GM21423 (cell line): ENCODE measurements at regions not wholly inside any gene's neighbourhood (a gene's known extent, or its start where the extent isn't known, plus 50 kb on each side); places are given as distances from the start of the nearest gene placed in this dataset.
"Not testable (repeated sequence)": the region's sequence is repeated elsewhere in the genome, so short reads cannot be mapped to it uniquely, and the experiment has no call there.

Experiments used
- ATAC-seq: cut with Tn5 transposase; IDR thresholded peaks from one replicate; pipeline ENCODE4 v1.9.1; 2021; ENCODE audit warnings: mild to moderate bottlenecking, moderate library complexity; ENCODE audit not compliant: unreplicated experiment

DNA sequence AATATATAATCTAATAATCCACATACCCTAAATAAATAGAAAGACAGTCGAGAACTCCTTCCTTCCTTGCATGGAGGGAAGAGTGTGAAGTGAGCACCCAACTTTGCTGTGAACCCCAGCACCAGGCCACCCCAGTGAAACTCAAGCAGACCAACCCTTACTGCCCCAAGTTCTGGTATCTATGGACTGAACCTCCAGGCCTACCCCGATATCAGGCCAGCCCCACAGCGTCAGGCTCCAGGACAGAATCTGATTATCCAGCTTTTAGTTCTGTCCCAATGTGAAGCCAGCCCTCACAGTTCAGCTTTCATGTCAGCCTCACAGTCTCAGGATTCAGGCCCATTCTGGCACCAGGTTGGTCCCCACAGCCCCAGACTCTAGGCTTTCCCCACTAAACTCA, 1617.2 kb upstream of the AGA start:
- no peak for ATAC-seq

DNA sequence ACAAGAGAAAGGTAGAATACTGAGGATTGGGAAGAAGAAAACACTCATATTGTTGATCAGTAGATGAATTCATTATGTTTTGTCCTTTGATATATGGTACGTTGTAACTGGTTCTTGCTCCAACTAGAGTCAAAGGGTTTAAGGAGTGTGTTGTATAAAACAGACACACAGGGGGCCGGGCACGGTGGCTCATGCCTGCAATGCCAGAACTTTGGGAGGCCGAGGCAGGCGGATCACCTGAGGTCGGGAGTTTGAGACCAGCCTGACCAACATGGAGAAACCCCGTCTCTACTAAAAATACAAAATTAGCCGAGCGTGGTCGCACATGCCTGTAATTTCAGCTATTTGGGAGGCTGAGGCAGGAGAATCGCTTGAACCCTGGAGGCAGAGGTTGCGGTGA, 1624.0 kb upstream of the AGA start:
- ATAC-seq = not testable (repeated sequence)

GRCh38 chr4:179071131-179071530, 1628.9 kb upstream of the AGA start:
- ATAC-seq = no peak

- ATAC-seq = no peak
Observed at GRCh38 chr4:179076865-179077264, 1634.6 kb upstream of the AGA start.

- ATAC-seq = no peak
Observed at GRCh38 chr4:179095585-179096221, 1653.5 kb upstream of the AGA start.

- ATAC-seq = no peak
Observed at GRCh38 chr4:179097741-179098140, 1655.5 kb upstream of the AGA start.

GRCh38 chr4:179110356-179110755, 1668.1 kb upstream of the AGA start:
- ATAC-seq = no peak

GRCh38 chr4:179110816-179111215, 1668.6 kb upstream of the AGA start:
- no peak for ATAC-seq

GRCh38 chr4:179112441-179113170, 1670.4 kb upstream of the AGA start:
- ATAC-seq = no peak

- no peak for ATAC-seq
Observed at GRCh38 chr4:179114615-179115014, 1672.4 kb upstream of the AGA start.

DNA sequence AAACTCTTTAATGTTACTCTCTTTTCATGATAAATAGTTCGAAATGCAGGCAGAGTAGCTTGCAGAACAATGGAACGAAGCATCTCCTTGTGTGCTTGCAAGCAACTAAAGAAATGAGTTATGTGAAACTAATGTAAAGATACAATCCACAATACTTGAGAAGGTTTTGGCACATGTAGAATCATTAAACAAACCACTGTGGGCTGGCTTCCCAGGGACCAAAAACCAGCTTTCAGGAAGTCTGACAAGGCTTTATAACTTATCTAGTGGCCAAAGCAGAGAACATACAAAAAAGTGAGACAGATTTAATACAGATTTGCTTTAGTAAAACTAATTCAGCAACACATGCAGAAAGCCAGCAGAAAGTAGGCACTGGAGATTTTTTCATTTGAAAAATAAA, 1673.8 kb upstream of the AGA start:
- ATAC-seq = no peak

DNA sequence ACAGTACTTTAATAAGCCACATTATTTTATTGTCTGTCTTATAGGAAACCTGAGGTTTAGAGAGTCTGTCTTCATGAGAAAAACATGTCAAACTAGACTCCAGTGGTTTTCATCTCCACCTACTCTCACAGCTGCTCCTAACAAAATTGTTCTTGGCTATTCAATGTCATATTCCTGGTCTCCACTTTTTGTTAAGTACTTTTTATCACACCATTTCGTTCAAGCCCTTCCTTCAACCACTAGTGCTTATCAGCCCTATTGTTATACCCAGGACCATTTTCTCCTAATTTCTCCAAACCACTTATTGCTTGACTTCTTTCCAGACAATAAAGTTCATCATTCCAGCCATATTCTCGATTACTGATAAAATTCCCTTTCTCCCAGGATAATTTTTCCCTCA, 1674.3 kb upstream of the AGA start:
- no peak for ATAC-seq

GRCh38 chr4:179123084-179123483, 1680.8 kb upstream of the AGA start:
- no peak for ATAC-seq

DNA sequence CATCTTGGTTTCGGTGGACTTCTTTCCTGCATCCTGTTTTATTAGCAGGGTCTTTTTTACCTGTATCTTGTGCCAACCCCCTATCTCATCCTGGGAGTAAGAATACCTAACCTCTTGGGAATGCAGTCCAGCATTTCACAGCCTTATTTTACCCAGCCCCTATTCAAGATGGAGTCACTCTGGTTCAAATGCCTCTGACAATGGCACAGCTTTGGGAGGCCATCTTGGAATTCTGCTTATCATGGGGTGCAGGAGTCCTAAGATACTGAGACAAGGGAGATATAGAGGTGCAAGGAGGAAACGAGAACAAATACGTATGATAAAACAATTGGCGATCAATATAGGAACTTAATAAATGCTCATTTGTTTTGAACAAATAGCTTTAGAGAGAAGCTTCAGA, 1682.2 kb upstream of the AGA start:
- ATAC-seq = no peak

- no peak for ATAC-seq
Observed at GRCh38 chr4:179124957-179125356, 1682.7 kb upstream of the AGA start.

DNA sequence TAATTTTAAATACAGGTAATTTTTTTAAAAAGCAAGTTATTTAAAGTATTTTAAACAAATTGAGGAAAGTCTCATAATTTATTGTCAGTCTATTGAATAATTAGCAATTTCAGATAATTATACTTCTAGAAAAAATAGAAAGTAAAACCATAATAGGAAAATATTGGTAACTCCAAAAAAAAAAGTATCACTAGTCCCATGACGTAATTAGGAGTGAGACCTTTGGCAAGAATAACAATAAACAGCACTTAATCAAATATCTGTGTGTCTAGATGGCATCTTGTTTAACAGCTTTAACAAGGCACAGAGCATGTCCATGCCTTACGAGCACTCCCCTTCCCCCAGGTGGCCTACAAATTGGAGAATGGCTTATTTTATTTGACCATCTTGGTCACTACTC, 1683.6 kb upstream of the AGA start:
- no peak for ATAC-seq

DNA sequence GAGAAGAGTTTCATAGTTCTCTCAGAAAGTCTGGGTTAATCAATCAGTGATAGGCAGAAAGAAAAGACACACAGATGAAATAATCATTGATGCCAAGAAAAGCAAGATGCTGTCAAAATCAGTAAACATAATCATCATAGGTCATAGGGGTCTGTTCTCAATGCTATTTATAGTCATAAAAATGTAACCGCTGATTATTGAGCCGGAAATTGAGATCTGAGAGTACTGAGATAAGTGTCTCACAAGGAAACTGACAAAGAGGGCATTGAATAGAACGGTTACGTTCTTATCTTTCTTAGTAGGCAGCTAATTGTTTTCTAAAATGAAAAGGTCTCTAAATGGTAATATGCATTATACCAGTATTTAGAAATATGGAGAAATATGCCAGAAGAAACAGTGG, 1686.1 kb upstream of the AGA start:
- ATAC-seq = no peak

- ATAC-seq = no peak
Observed at GRCh38 chr4:179130122-179130714, 1688.0 kb upstream of the AGA start.

GRCh38 chr4:179145746-179146525, 1703.7 kb upstream of the AGA start:
- no peak for ATAC-seq

DNA sequence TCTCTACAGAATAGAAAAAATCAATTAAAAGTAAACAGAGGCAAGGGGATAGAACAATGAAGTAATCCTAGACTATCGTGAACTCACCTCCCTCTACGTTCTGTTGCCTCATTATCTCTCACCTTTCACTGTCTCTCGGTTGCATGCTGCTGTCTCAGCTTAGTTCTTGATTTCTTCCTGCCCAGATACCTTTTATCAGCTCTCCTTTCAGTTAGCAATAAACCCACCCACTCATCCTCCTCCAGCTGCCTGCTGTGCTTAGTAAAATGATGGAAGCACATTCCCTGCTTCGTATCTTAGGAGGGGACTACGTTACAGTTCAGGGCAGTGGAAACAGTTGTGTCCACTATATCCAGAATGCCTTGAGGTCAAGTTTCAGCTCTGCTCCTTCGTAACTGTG, 1709.5 kb upstream of the AGA start:
- ATAC-seq = no peak

GRCh38 chr4:179163147-179163546, 1720.9 kb upstream of the AGA start:
- no peak for ATAC-seq
